A549 (cell line): ENCODE measurements at regions not wholly inside any gene's neighbourhood (a gene's known extent, or its start where the extent isn't known, plus 50 kb on each side); places are given as distances from the start of the nearest gene placed in this dataset.
"Not testable (repeated sequence)": the region's sequence is repeated elsewhere in the genome, so short reads cannot be mapped to it uniquely, and the experiment has no call there.

Source experiments
- ATAC-seq, 2 experiments: fragments of 200-7000 bp in 1 of 2; fragments of >200 bp in 1 of 2; cut with Nextera tagmentation in 1 of 2; cut with Tn5 transposase in 1 of 2; 3 replicates each; pipeline versions ENCODE4 v1.8.0 to v1.9.1; 2018 to 2020; ENCODE audit warnings: mild to moderate bottlenecking in 1 of 2, moderate library complexity in 1 of 2
- CTCF ChIA-PET: fragments of 300-600 bp; sonication (Branson Sonifier 250); formaldehyde crosslinking; extraction: SDS; loops from one replicate; lab custom pipeline; 2021; ENCODE audit warnings: antibody characterized with exemption, inconsistent platforms; lab: Yijun Ruan, JAX
- POLR2A ChIA-PET: fragments of 350-600 bp; formaldehyde crosslinking; extraction: SDS; loops from one replicate; lab custom pipeline; 2021; ENCODE audit warnings: antibody characterized with exemption, inconsistent platforms; lab: Yijun Ruan, JAX
- DNase-seq, 2 experiments: peaks; one replicate each; pipeline versions ENCODE4 v3.0.0 to v3.0.0-alpha.2; 2011 to 2016; ENCODE audit warnings: low read depth in 1 of 2, low spot score in 1 of 2
- FAIRE-seq: peaks from 2 replicates; lab custom pipeline; 2011; peaks lifted over from hg19 to GRCh38; lab: Jason Lieb, UNC
- H3K27ac ChIP-seq, 2 experiments: fragments of >200 bp; sonication (Bioruptor Twin); formaldehyde crosslinking; 3 replicates each; pipeline ENCODE4 v1.5.1; 2016 to 2017
- H3K4me1 ChIP-seq: fragments of >200 bp; sonication (Bioruptor Twin); formaldehyde crosslinking; 3 replicates; pipeline ENCODE4 v1.6.1; 2016
- H3K4me2 ChIP-seq: fragments of >200 bp; sonication (Bioruptor Twin); formaldehyde crosslinking; 3 replicates; pipeline ENCODE4 v1.6.1; 2016
- H3K4me3 ChIP-seq: fragments of >200 bp; sonication (Bioruptor Twin); formaldehyde crosslinking; 3 replicates; pipeline ENCODE4 v1.5.1; 2016
- H3K9me3 ChIP-seq: fragments of >200 bp; sonication (Bioruptor Twin); formaldehyde crosslinking; 3 replicates; pipeline ENCODE4 v1.6.1; 2016
- ATOH8 ChIP-seq: fragments of 250-450 bp; sonication (Bioruptor Pico); IDR thresholded peaks from 2 replicates; pipeline ENCODE4 v1.5.0; 2020; ENCODE audit warnings: low read depth, mild to moderate bottlenecking, moderate library complexity
- CBX2 ChIP-seq: fragments of 200-600 bp; sonication (generic); IDR thresholded peaks from 2 replicates; pipeline ENCODE4 v1.6.1; 2016; ENCODE audit warnings: low read depth, mild to moderate bottlenecking, borderline replicate concordance
- CEBPB ChIP-seq, 2 experiments: fragments of >200 bp in 1 of 2; sonication (Bioruptor Twin) in 1 of 2; formaldehyde crosslinking in 1 of 2; IDR thresholded peaks; 2 replicates each; pipeline ENCODE4 v1.6.1; 2012 to 2016
- CHD4 ChIP-seq: fragments of 200-600 bp; sonication (generic); IDR thresholded peaks from 2 replicates; pipeline ENCODE4 v1.6.1; 2016; ENCODE audit warnings: antibody characterized with exemption, mild to moderate bottlenecking, borderline replicate concordance
- HMGXB4 ChIP-seq: fragments of 250-450 bp; sonication (Bioruptor Pico); IDR thresholded peaks from 2 replicates; pipeline ENCODE4 v1.5.0; 2021; ENCODE audit warnings: mild to moderate bottlenecking, moderate library complexity, borderline replicate concordance
- JUN ChIP-seq, 2 experiments: fragments of >200 bp; sonication (Bioruptor Twin); formaldehyde crosslinking; IDR thresholded peaks; 2 replicates in 1 of 2; 3 replicates in 1 of 2; pipeline ENCODE4 v1.6.1; 2016 to 2017
- KDM1A ChIP-seq: fragments of 200-600 bp; sonication (generic); IDR thresholded peaks from 2 replicates; pipeline ENCODE4 v1.6.1; 2016; ENCODE audit warnings: low read depth, mild to moderate bottlenecking
- KDM5A ChIP-seq: fragments of 200-600 bp; sonication (generic); IDR thresholded peaks from 2 replicates; pipeline ENCODE4 v1.6.1; 2016; ENCODE audit warnings: antibody characterized with exemption, mild to moderate bottlenecking
- MAFK ChIP-seq: fragments of 450-650 bp; IDR thresholded peaks from 2 replicates; pipeline ENCODE4 v1.6.1; 2014; ENCODE audit not compliant: partially characterized antibody
- MYC ChIP-seq: IDR thresholded peaks from 2 replicates; pipeline ENCODE4 v1.6.1; 2012; ENCODE audit warnings: mild to moderate bottlenecking, inconsistent platforms, low read length, improper control_type of control experiment, borderline replicate concordance
- NPAS2 ChIP-seq: fragments of 250-450 bp; sonication (Bioruptor Pico); IDR thresholded peaks from 2 replicates; pipeline ENCODE4 v1.8.0; 2022; ENCODE audit warnings: mild to moderate bottlenecking, moderate library complexity, borderline replicate concordance
- PHF8 ChIP-seq: fragments of 200-600 bp; sonication (generic); IDR thresholded peaks from 2 replicates; pipeline ENCODE4 v1.6.1; 2016; ENCODE audit warnings: low read depth, mild to moderate bottlenecking, antibody characterized with exemption, moderate library complexity, borderline replicate concordance
- POLR2AphosphoS2 ChIP-seq: conservative IDR thresholded peaks from 2 replicates; pipeline ENCODE4 v1.6.1; 2012; ENCODE audit warnings: low read length, improper control_type of control experiment, inconsistent platforms
- RAD21 ChIP-seq, 2 experiments: fragments of >200 bp in 1 of 2; sonication (Bioruptor Twin) in 1 of 2; formaldehyde crosslinking in 1 of 2; IDR thresholded peaks in 1 of 2; conservative IDR thresholded peaks in 1 of 2; 2 replicates in 1 of 2; 3 replicates in 1 of 2; pipeline ENCODE4 v1.6.1; 2012 to 2018; ENCODE audit warnings: inconsistent platforms in 1 of 2
- RFX5 ChIP-seq: fragments of 450-650 bp; IDR thresholded peaks from 2 replicates; pipeline ENCODE4 v1.7.1; 2014; ENCODE audit warnings: antibody characterized with exemption, mild to moderate bottlenecking, moderate library complexity
- RNF2 ChIP-seq: fragments of 200-600 bp; sonication (generic); IDR thresholded peaks from 2 replicates; pipeline ENCODE4 v1.6.1; 2016; ENCODE audit warnings: low read depth, mild to moderate bottlenecking, antibody characterized with exemption, moderate library complexity, borderline replicate concordance
- SMC3 ChIP-seq: fragments of >200 bp; sonication (Bioruptor Twin); formaldehyde crosslinking; IDR thresholded peaks from 3 replicates; pipeline ENCODE4 v1.6.1; 2018; ENCODE audit warnings: inconsistent platforms
- SREBF2 ChIP-seq: fragments of 450-650 bp; IDR thresholded peaks from 2 replicates; pipeline ENCODE4 v1.6.1; 2014; ENCODE audit warnings: mild to moderate bottlenecking, moderate library complexity
- TFCP2L1 ChIP-seq: fragments of 250-450 bp; sonication (Bioruptor Pico); IDR thresholded peaks from 2 replicates; pipeline ENCODE4 v1.5.0; 2021; ENCODE audit warnings: mild to moderate bottlenecking
- ZFP36 ChIP-seq: fragments of 450-650 bp; IDR thresholded peaks from 2 replicates; pipeline ENCODE4 v1.6.1; 2014; ENCODE audit warnings: borderline replicate concordance; ENCODE audit not compliant: partially characterized antibody
- WGBS: methylation state at CpG from one replicate; pipeline ENCODE4 v1.1.6; 2017; ENCODE audit errors: missing lambda C conversion rate; 5-methylcytosine and 5-hydroxymethylcytosine counted together
- TF ChIP-seq, protein P1 (sequence below): fragments of >200 bp; sonication (Bioruptor Twin); formaldehyde crosslinking; IDR thresholded peaks from 3 replicates; pipeline ENCODE4 v1.5.1; 2016
- TF ChIP-seq, protein P2 (sequence below): IDR thresholded peaks from 2 replicates; pipeline ENCODE4 v1.6.1; 2012; ENCODE audit warnings: low read depth, borderline replicate concordance
- TF ChIP-seq, protein P3 (sequence below): IDR thresholded peaks from 2 replicates; pipeline ENCODE4 v1.6.1; 2012

DNA sequence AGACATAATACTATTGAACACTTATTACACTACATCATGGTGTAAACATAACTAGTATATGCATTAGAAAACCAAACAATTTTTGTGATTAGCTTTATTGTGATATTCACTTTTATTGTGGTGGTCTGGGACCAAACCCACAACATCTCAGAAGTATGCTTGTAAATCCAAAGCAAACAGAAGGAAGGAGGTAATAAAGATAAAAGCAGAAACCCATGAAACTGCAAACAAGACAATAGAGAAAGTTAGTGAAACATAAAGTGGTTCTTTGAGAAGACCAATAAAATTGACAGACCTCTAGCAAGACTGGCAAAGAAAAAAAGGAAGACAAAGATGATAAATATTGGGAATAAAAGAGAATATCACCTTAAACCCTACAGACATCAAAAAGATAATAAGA lies 268.3 kb downstream of the RPAP3 start:
- ATAC-seq: no peak
- Histone ChIP-seq H3K4me3 (no peak overlapping the region), H3K4me2 (no peak overlapping the region), H3K4me1 (no peaks in the 10 kb centered on the region), H3K9me3 (peaks cover 18% of the 10 kb centered on the region; the same call in 2 of the 3 replicates), H3K27ac (no peak overlapping the region)
- FAIRE-seq: no peak
- CTCF ChIA-PET: interaction anchor here (0.7 kb wide), 1 partner anchor 30 kb away, joined by 3 read pairs; no protein-coding TSS in a partner anchor
- no peak for DNase-seq
- POLR2A ChIA-PET: no interaction called here
- TF ChIP-seq SREBF2: no peak
- TF ChIP-seq, protein P1, sequence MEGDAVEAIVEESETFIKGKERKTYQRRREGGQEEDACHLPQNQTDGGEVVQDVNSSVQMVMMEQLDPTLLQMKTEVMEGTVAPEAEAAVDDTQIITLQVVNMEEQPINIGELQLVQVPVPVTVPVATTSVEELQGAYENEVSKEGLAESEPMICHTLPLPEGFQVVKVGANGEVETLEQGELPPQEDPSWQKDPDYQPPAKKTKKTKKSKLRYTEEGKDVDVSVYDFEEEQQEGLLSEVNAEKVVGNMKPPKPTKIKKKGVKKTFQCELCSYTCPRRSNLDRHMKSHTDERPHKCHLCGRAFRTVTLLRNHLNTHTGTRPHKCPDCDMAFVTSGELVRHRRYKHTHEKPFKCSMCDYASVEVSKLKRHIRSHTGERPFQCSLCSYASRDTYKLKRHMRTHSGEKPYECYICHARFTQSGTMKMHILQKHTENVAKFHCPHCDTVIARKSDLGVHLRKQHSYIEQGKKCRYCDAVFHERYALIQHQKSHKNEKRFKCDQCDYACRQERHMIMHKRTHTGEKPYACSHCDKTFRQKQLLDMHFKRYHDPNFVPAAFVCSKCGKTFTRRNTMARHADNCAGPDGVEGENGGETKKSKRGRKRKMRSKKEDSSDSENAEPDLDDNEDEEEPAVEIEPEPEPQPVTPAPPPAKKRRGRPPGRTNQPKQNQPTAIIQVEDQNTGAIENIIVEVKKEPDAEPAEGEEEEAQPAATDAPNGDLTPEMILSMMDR: no peak
- TF ChIP-seq RAD21 (conservative IDR thresholded peaks at IDR 0.05 in 1 of 2, IDR thresholded peaks at IDR 0.05 in 1 of 2): no peak
- no peak for TF ChIP-seq PHF8
- TF ChIP-seq MYC: no peak

GRCh38 chr12:47433876-47434275 lies 272.0 kb downstream of the RPAP3 start:
- TF ChIP-seq TFCP2L1 (CRISPR knock-in tag): no peak
- no peak for TF ChIP-seq RNF2
- no peak for TF ChIP-seq POLR2AphosphoS2
- TF ChIP-seq CEBPB (IDR thresholded peaks at IDR 0.05): no peak
- no peak for TF ChIP-seq MAFK
- no peak for TF ChIP-seq PHF8
- no peak for TF ChIP-seq CBX2
- TF ChIP-seq JUN (IDR thresholded peaks at IDR 0.05): no peak
- TF ChIP-seq ATOH8 (CRISPR knock-in tag): no peak
- TF ChIP-seq CHD4: no peak
- no peak for TF ChIP-seq NPAS2 (CRISPR knock-in tag)
- TF ChIP-seq KDM1A: no peak
- no peak for TF ChIP-seq RFX5
- TF ChIP-seq, protein P2, sequence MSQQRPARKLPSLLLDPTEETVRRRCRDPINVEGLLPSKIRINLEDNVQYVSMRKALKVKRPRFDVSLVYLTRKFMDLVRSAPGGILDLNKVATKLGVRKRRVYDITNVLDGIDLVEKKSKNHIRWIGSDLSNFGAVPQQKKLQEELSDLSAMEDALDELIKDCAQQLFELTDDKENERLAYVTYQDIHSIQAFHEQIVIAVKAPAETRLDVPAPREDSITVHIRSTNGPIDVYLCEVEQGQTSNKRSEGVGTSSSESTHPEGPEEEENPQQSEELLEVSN: no peak
- TF ChIP-seq KDM5A: no peak
- no peak for TF ChIP-seq ZFP36
- TF ChIP-seq, protein P3, sequence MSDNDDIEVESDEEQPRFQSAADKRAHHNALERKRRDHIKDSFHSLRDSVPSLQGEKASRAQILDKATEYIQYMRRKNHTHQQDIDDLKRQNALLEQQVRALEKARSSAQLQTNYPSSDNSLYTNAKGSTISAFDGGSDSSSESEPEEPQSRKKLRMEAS: no peak
- TF ChIP-seq HMGXB4 (CRISPR knock-in tag): no peak
- no peak for TF ChIP-seq SMC3
- TF ChIP-seq, all 56 proteins: peak for 0
- no peak overlapping the region for H3K27ac ChIP-seq
- FAIRE-seq (no peak), DNase-seq (no peak), ATAC-seq (no peak)
- ChIA-PET POLR2A (no interaction called here), CTCF (no interaction called here)
- H3K4me2 ChIP-seq: no peak overlapping the region
- no peak overlapping the region for H3K4me3 ChIP-seq
- H3K4me1 ChIP-seq: no peaks in the 10 kb centered on the region
- peaks cover 11% of the 10 kb centered on the region; the same call in 2 of the 3 replicates for H3K9me3 ChIP-seq

DNA sequence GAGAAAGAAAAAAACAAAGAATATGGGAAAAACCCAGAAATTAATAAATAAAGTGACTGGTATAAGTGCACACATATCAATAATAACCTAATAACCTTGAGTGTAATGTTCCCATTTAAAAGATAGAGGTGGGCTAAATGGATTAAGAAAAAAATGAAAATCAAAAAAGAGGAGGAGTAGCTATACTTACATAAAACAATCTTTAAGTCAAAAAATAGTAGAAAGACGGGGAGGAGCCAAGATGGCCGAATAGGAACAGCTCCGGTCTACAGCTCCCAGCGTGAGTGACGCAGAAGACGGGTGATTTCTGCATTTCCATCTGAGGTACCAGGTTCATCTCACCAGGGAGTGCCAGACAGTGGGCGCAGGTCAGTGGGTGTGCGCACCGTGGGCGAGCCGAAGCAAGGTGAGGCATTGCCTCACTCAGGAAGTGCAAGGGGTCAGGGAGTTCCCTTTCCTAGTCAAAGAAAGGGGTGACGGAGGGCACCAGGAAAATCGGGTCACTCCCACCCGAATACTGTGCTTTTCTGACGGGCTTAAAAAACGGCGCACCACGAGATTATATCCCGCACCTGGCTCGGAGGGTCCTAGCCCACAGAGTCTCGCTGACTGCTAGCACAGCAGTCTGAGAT lies 279.0 kb downstream of the RPAP3 start:
- FAIRE-seq, CTCF ChIA-PET: not testable (repeated sequence)

More for the DNA sequence above, 279.0 kb downstream of the RPAP3 start:
- H3K27ac ChIP-seq, DNase-seq, ATAC-seq, H3K4me2 ChIP-seq, POLR2A ChIA-PET, H3K9me3 ChIP-seq, H3K4me1 ChIP-seq, H3K4me3 ChIP-seq: not testable (repeated sequence)
- 88% methylated on average over 21 of the region's 21 CpGs for WGBS
